ENCODE measurements at regions not wholly inside any gene's neighbourhood (a gene's known extent, or its start where the extent isn't known, plus 50 kb on each side); places are given as distances from the start of the nearest gene placed in this dataset.

GRCh38 chr5:73317523-73317922 is 131.1 kb downstream of the FOXD1 start:
- Histone ChIP-seq H3K4me1 (ENCODE audit: control insufficient read depth, extremely low read depth, insufficient read depth, low read length) (peaks cover 26% of the 10 kb centered on the region), H3K79me2 (ENCODE audit: control insufficient read depth, insufficient read depth, low read length) (no peaks in the 10 kb centered on the region), H3K4me3 (ENCODE audit: control insufficient read depth in 2 of 3, extremely low read depth in 1 of 3, insufficient read depth in 2 of 3, low read depth in 1 of 3, low read length in 3 of 3) (no peak overlapping the region), H3K4me2 (ENCODE audit: control insufficient read depth, extremely low read depth, insufficient read depth, low read depth, low read length) (no peak overlapping the region), H3K27ac (ENCODE audit: control insufficient read depth, insufficient read depth, low read length) (no peak overlapping the region), H3K36me3 (ENCODE audit: control insufficient read depth in 2 of 2, extremely low read depth in 1 of 2, insufficient read depth in 2 of 2, low read length in 2 of 2) (no peaks in the 10 kb centered on the region), H2AFZ (ENCODE audit: control insufficient read depth, low read length) (no peak overlapping the region), H3K9me3 (ENCODE audit: control insufficient read depth, low read depth, low read length) (peaks cover 2% of the 10 kb centered on the region), H3K9me1 (ENCODE audit: control insufficient read depth, extremely low read depth, insufficient read depth, low read length) (no peaks in the 10 kb centered on the region), H4K20me1 (ENCODE audit: control insufficient read depth, extremely low read depth, insufficient read depth, low read length) (no peaks in the 10 kb centered on the region), H3K27me3 (ENCODE audit: control insufficient read depth, extremely low read depth, insufficient read depth, low read length) (no peaks in the 10 kb centered on the region), H3K9ac (ENCODE audit: control insufficient read depth, extremely low read depth, insufficient read depth, low read length) (no peak overlapping the region)
- dilution Hi-C loops (cut with MboI; ENCODE audit: extremely low pct_ligation_motif_present, low sequenced_read_pairs) = no loop called here
- TF ChIP-seq CTCF (optimal IDR thresholded peaks at IDR 0.05 in 1 of 3, IDR thresholded peaks at IDR 0.05 in 1 of 3, conservative IDR thresholded peaks at IDR 0.05 in 1 of 3; ENCODE audit: extremely low read depth in 1 of 3, insufficient read depth in 2 of 3, low read length in 3 of 3) = no peak
- TF ChIP-seq EZH2 (IDR thresholded peaks at IDR 0.05; ENCODE audit: low read length) = no peak
- no peak for DNase-seq (ENCODE audit: low read depth, low spot score)
- FAIRE-seq = no peak

GRCh38 chr5:73314395-73315257 is 134.0 kb downstream of the FOXD1 start:
- TF ChIP-seq EZH2 (IDR thresholded peaks at IDR 0.05; ENCODE audit: low read length) (no peak), CTCF (optimal IDR thresholded peaks at IDR 0.05 in 1 of 3, IDR thresholded peaks at IDR 0.05 in 1 of 3, conservative IDR thresholded peaks at IDR 0.05 in 1 of 3; ENCODE audit: extremely low read depth in 1 of 3, insufficient read depth in 2 of 3, low read length in 3 of 3) (no peak)
- no peaks in the 10 kb centered on the region for H3K9me1 ChIP-seq (ENCODE audit: control insufficient read depth, extremely low read depth, insufficient read depth, low read length)
- H3K27ac ChIP-seq (ENCODE audit: control insufficient read depth, insufficient read depth, low read length) = no peak overlapping the region
- no peak for DNase-seq (ENCODE audit: low read depth, low spot score)
- dilution Hi-C loops (cut with MboI; ENCODE audit: extremely low pct_ligation_motif_present, low sequenced_read_pairs) = no loop called here
- H3K79me2 ChIP-seq (ENCODE audit: control insufficient read depth, insufficient read depth, low read length) = no peaks in the 10 kb centered on the region
- H3K9ac ChIP-seq (ENCODE audit: control insufficient read depth, extremely low read depth, insufficient read depth, low read length) = no peak overlapping the region
- H3K9me3 ChIP-seq (ENCODE audit: control insufficient read depth, low read depth, low read length) = peaks cover 2% of the 10 kb centered on the region
- no peak overlapping the region for H3K4me2 ChIP-seq (ENCODE audit: control insufficient read depth, extremely low read depth, insufficient read depth, low read depth, low read length)
- peak; percentile 74 for FAIRE-seq
- no peaks in the 10 kb centered on the region for H3K36me3 ChIP-seq (ENCODE audit: control insufficient read depth in 2 of 2, extremely low read depth in 1 of 2, insufficient read depth in 2 of 2, low read length in 2 of 2)
- H3K27me3 ChIP-seq (ENCODE audit: control insufficient read depth, extremely low read depth, insufficient read depth, low read length) = no peaks in the 10 kb centered on the region
- no peak overlapping the region for H3K4me3 ChIP-seq (ENCODE audit: control insufficient read depth in 2 of 3, extremely low read depth in 1 of 3, insufficient read depth in 2 of 3, low read depth in 1 of 3, low read length in 3 of 3)
- peaks cover 35% of the 10 kb centered on the region for H3K4me1 ChIP-seq (ENCODE audit: control insufficient read depth, extremely low read depth, insufficient read depth, low read length)
- no peaks in the 10 kb centered on the region for H4K20me1 ChIP-seq (ENCODE audit: control insufficient read depth, extremely low read depth, insufficient read depth, low read length)
- H2AFZ ChIP-seq (ENCODE audit: control insufficient read depth, low read length) = peak overlapping the region; percentile 13
